HG03108 (cell line): ENCODE measurements at regions not wholly inside any gene's neighbourhood (a gene's known extent, or its start where the extent isn't known, plus 50 kb on each side); places are given as distances from the start of the nearest gene placed in this dataset.
"Not testable (repeated sequence)": the region's sequence is repeated elsewhere in the genome, so short reads cannot be mapped to it uniquely, and the experiment has no call there.

Source experiments
- ATAC-seq: cut with Tn5 transposase; IDR thresholded peaks from one replicate; pipeline ENCODE4 v1.9.1; 2021; ENCODE audit warnings: moderate library complexity; ENCODE audit not compliant: unreplicated experiment

GRCh38 chr9:63813391-63814021, 1471.5 kb downstream of the FOXD4L5 start:
- not testable (repeated sequence) for ATAC-seq

- peak; percentile 77 for ATAC-seq
These were observed 1472.2 kb downstream of the FOXD4L5 start for GRCh38 chr9:63812822-63813221.

GRCh38 chr9:63804205-63804604, 1480.8 kb downstream of the FOXD4L5 start:
- ATAC-seq = not testable (repeated sequence)

GRCh38 chr9:63794081-63794685, 1490.8 kb downstream of the FOXD4L5 start:
- ATAC-seq = not testable (repeated sequence)

GRCh38 chr9:63787454-63787853, 1497.6 kb downstream of the FOXD4L5 start:
- ATAC-seq = not testable (repeated sequence)

- not testable (repeated sequence) for ATAC-seq
These were observed 1500.0 kb downstream of the FOXD4L5 start for GRCh38 chr9:63785059-63785458.

GRCh38 chr9:63784421-63784820, 1500.6 kb downstream of the FOXD4L5 start:
- ATAC-seq = not testable (repeated sequence)

- peak; percentile 19 for ATAC-seq
These were observed 1503.1 kb downstream of the FOXD4L5 start for GRCh38 chr9:63781817-63782439.

- ATAC-seq = peak; percentile 89
These were observed 1503.6 kb downstream of the FOXD4L5 start for GRCh38 chr9:63781390-63781789.

- not testable (repeated sequence) for ATAC-seq
These were observed 1508.8 kb downstream of the FOXD4L5 start for GRCh38 chr9:63776220-63776619.

- not testable (repeated sequence) for ATAC-seq
These were observed 1510.0 kb downstream of the FOXD4L5 start for GRCh38 chr9:63775092-63775426.

- ATAC-seq = not testable (repeated sequence)
These were observed 1510.5 kb downstream of the FOXD4L5 start for GRCh38 chr9:63774369-63775091.

- ATAC-seq = not testable (repeated sequence)
These were observed 1522.8 kb downstream of the FOXD4L5 start for GRCh38 chr9:63762230-63762629.

- ATAC-seq = not testable (repeated sequence)
These were observed 1556.0 kb downstream of the FOXD4L5 start for GRCh38 chr9:63729021-63729420.

- ATAC-seq = no peak
These were observed 1556.7 kb downstream of the FOXD4L5 start for GRCh38 chr9:63728287-63728686.

- not testable (repeated sequence) for ATAC-seq
These were observed 1576.7 kb downstream of the FOXD4L5 start for GRCh38 chr9:63708285-63708684.

GRCh38 chr9:63704456-63704855, 1580.6 kb downstream of the FOXD4L5 start:
- not testable (repeated sequence) for ATAC-seq

GRCh38 chr9:63703670-63704069, 1581.3 kb downstream of the FOXD4L5 start:
- ATAC-seq = not testable (repeated sequence)

- not testable (repeated sequence) for ATAC-seq
These were observed 1581.8 kb downstream of the FOXD4L5 start for GRCh38 chr9:63703138-63703665.
